ENCODE measurements at regions not wholly inside any gene's neighbourhood (a gene's known extent, or its start where the extent isn't known, plus 50 kb on each side); places are given as distances from the start of the nearest gene placed in this dataset.
"Not testable (repeated sequence)": the region's sequence is repeated elsewhere in the genome, so short reads cannot be mapped to it uniquely, and the experiment has no call there.

DNA sequence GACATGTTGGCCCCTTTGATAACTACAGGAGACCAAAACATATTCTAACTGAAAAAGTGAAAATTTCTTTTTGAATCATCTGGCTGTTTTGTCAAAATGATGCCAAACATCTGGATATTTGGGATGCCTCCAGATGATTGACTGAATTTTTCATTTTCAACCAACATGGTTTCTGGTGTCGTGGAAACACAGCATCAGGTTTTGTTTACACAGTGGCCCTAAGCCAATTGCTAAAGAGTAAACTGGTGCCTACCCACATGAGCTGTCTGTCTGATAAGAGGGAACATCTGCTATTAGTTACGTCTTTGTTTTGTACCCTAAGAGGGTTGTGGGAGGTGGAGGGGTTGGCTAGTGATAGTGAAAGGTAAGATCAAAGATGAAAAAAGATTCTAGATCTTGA lies 204.8 kb downstream of the KCNK2 start:
- Histone ChIP-seq H3K9me3 (ENCODE audit: control insufficient read depth, low read length) (no peaks in the 10 kb centered on the region), H3K4me3 (ENCODE audit: extremely low read depth, insufficient read depth, low read length, poor library complexity, severe bottlenecking) (no peak overlapping the region), H3K27ac (ENCODE audit: low read depth, low read length, severe bottlenecking) (no peak overlapping the region), H3K4me1 (ENCODE audit: control insufficient read depth, insufficient read depth, low read length, poor library complexity, severe bottlenecking) (peaks cover 3% of the 10 kb centered on the region), H3K36me3 (ENCODE audit: control insufficient read depth, insufficient read depth, low read length) (no peaks in the 10 kb centered on the region)
- 57 to 86% methylated on average over 1 of the region's 2 CpGs for WGBS, 2 experiments (ENCODE audit: insufficient coverage in 2 of 2)

DNA sequence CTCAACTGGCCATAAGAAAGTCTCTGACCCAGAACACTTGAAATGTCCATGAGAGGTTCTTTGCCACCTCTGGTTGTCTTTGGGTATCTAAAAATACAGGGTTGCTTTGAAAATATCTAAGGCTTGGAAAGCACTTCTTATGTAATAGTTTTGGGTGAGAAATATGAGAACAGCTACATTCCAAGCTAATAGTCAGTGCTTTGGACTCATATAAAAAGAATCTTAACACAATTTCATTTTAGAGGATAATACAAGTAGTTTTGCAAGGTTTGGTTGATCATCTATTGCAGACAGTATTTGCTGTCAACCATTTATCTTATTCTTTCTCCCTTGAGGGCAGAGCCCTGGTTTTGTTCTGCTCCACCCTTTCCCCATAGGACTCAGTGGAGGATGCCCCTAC lies 207.5 kb downstream of the KCNK2 start:
- no peaks in the 10 kb centered on the region for H3K4me1 ChIP-seq (ENCODE audit: control insufficient read depth, insufficient read depth, low read length, poor library complexity, severe bottlenecking)

DNA sequence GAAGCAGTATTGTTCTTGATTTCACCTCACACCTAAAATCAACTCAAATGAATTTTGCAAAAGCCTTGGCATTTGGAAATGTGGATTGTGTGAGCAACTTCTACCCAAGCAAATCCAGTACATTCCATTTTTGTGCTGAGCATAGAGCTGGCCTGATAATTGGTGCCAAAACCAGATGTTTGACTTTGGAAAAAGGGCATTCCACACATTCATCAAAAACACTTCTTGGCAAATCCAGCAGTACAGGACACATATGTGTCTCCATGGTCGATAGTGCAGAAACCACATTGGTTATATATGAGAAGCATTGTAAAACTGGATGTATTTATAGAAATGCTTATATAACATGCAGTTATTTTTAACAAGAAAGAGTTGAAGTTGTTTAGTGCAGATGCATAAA lies 210.4 kb downstream of the KCNK2 start:
- Histone ChIP-seq H3K36me3 (ENCODE audit: control insufficient read depth, insufficient read depth, low read length) (no peaks in the 10 kb centered on the region), H3K4me1 (ENCODE audit: control insufficient read depth, insufficient read depth, low read length, poor library complexity, severe bottlenecking) (no peaks in the 10 kb centered on the region), H3K27ac (ENCODE audit: low read depth, low read length, severe bottlenecking) (no peak overlapping the region), H3K4me3 (ENCODE audit: extremely low read depth, insufficient read depth, low read length, poor library complexity, severe bottlenecking) (no peak overlapping the region), H3K9me3 (ENCODE audit: control insufficient read depth, low read length) (no peaks in the 10 kb centered on the region)
- no CpG with 5 or more reads among the region's 1 CpG for WGBS, 2 experiments (ENCODE audit: insufficient coverage in 2 of 2)

More for the DNA sequence above, 207.5 kb downstream of the KCNK2 start:
- Histone ChIP-seq H3K4me3 (ENCODE audit: extremely low read depth, insufficient read depth, low read length, poor library complexity, severe bottlenecking) (no peak overlapping the region), H3K9me3 (ENCODE audit: control insufficient read depth, low read length) (no peaks in the 10 kb centered on the region), H3K36me3 (ENCODE audit: control insufficient read depth, insufficient read depth, low read length) (no peaks in the 10 kb centered on the region), H3K27ac (ENCODE audit: low read depth, low read length, severe bottlenecking) (no peak overlapping the region)

DNA sequence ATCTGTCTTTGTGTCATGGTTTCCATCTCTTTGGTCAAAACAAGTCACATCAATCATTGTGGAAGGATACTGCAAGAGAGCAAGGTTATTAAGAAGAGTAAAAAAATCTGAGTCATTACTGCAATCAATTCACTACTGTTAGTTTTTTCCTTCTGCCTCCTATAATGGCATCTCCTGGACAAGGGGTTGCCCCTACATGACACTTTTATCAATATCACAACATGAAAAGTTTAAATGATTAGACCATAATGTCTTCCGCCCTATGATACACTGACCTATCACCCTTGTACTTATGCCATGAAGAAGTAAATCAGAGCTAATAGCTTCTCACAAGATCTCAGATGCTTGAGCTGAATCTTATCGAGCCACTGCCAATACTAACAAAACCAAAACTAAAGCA lies 223.9 kb downstream of the KCNK2 start:
- Histone ChIP-seq H3K36me3 (ENCODE audit: control insufficient read depth, insufficient read depth, low read length) (no peaks in the 10 kb centered on the region), H3K9me3 (ENCODE audit: control insufficient read depth, low read length) (no peaks in the 10 kb centered on the region), H3K27ac (ENCODE audit: low read depth, low read length, severe bottlenecking) (no peak overlapping the region), H3K4me3 (ENCODE audit: extremely low read depth, insufficient read depth, low read length, poor library complexity, severe bottlenecking) (no peak overlapping the region), H3K4me1 (ENCODE audit: control insufficient read depth, insufficient read depth, low read length, poor library complexity, severe bottlenecking) (no peaks in the 10 kb centered on the region)
- no CpG with 5 or more reads among the region's 2 CpGs for WGBS, 2 experiments (ENCODE audit: insufficient coverage in 2 of 2)

DNA sequence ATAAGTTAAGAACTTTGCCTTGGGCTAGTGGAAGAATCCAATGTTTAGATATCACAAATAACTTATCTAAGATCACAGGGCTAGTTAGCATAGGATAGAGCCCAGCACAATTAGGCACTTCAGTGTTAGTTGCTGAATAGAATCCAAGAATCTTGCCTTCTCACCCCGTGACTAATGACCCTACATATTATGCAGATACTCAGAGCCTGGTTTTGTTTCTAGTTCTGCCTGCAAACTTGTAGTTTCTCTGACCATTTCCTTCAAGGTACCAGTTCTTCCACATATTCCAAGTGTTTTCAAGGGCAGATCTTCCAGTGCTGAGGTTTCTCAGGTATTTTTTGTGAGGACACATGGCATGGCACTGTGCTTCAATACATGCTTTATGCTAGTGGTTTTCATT lies 239.3 kb downstream of the KCNK2 start:
- no peaks in the 10 kb centered on the region for H3K36me3 ChIP-seq (ENCODE audit: control insufficient read depth, insufficient read depth, low read length)
- H3K4me1 ChIP-seq (ENCODE audit: control insufficient read depth, insufficient read depth, low read length, poor library complexity, severe bottlenecking): no peaks in the 10 kb centered on the region
- WGBS, 2 experiments (ENCODE audit: insufficient coverage in 2 of 2): no CpG with 5 or more reads among the region's 1 CpG
- no peak overlapping the region for H3K4me3 ChIP-seq (ENCODE audit: extremely low read depth, insufficient read depth, low read length, poor library complexity, severe bottlenecking)
- no peaks in the 10 kb centered on the region for H3K9me3 ChIP-seq (ENCODE audit: control insufficient read depth, low read length)
- H3K27ac ChIP-seq (ENCODE audit: low read depth, low read length, severe bottlenecking): no peak overlapping the region

DNA sequence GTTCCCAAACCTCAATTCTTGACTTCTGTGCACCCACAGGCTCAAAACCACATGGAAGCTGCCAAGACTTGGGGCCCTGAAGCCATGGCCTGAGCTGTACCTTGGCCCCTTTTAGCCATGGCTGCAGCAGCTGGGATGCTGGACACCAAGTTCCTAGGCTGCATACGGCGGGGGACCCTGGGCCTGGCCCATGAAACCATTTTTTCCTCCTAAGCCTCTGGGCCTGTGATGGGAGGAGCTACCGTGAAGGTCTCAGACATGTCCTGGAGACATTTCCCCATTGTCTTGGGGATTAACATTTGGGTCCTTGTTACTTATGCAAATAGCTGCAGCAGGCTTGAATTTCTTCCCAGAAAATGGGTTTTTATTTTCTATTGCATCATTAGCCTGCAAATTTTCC lies 241.5 kb downstream of the KCNK2 start:
- H3K36me3 ChIP-seq (ENCODE audit: control insufficient read depth, insufficient read depth, low read length); H3K9me3 ChIP-seq (ENCODE audit: control insufficient read depth, low read length); H3K27ac ChIP-seq (ENCODE audit: low read depth, low read length, severe bottlenecking); H3K4me1 ChIP-seq (ENCODE audit: control insufficient read depth, insufficient read depth, low read length, poor library complexity, severe bottlenecking); H3K4me3 ChIP-seq (ENCODE audit: extremely low read depth, insufficient read depth, low read length, poor library complexity, severe bottlenecking): not testable (repeated sequence)
- 93% methylated on average over 2 of the region's 3 CpGs; no CpG with 5 or more reads in 1 of the 2 experiments for WGBS, 2 experiments (ENCODE audit: insufficient coverage in 2 of 2)

DNA sequence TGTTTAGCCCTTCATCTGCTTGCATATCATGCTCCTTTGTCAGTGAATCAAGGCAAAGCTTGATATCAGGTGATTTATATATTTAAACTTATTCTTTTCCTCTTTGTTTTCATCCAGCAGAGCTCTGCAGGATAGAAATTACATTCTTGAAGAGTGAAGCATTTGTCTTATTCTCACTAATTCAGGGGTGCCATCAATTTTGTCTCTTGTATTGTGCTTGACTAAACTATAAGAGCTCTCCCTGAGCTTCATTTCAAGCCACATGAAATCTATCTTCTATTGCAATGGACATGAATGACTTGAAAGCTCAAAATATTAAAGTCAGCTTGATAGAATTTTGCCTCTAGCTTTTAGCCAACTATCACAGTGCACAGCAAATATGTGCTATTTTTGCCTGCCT lies 236.7 kb upstream of the KCTD3 start:
- no peaks in the 10 kb centered on the region for H3K9me3 ChIP-seq (ENCODE audit: control insufficient read depth, low read length)
- no peak overlapping the region for H3K4me3 ChIP-seq (ENCODE audit: extremely low read depth, insufficient read depth, low read length, poor library complexity, severe bottlenecking)
- H3K4me1 ChIP-seq (ENCODE audit: control insufficient read depth, insufficient read depth, low read length, poor library complexity, severe bottlenecking): no peaks in the 10 kb centered on the region
- H3K27ac ChIP-seq (ENCODE audit: low read depth, low read length, severe bottlenecking): no peak overlapping the region
- H3K36me3 ChIP-seq (ENCODE audit: control insufficient read depth, insufficient read depth, low read length): no peaks in the 10 kb centered on the region

DNA sequence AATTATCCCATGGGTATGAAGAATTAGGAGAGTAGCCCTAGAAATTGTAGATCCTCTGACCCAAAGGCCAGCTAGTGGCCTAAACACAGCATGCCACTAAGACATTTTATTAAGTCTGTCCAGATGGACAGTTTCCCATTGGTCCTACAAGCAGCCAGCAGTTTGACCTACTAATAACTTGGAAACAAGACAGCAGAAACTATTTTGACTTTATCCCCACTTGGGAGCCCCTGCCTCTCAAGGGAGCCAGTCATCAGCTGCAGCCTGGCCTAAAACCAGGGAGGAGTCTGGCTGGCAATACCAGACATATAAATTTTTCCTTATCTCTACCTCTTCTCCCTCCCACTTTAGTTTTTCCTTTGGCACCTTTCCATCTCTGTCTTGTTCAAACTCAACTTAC lies 222.6 kb upstream of the KCTD3 start:
- Histone ChIP-seq H3K27ac (ENCODE audit: low read depth, low read length, severe bottlenecking) (no peak overlapping the region), H3K9me3 (ENCODE audit: control insufficient read depth, low read length) (no peaks in the 10 kb centered on the region), H3K4me1 (ENCODE audit: control insufficient read depth, insufficient read depth, low read length, poor library complexity, severe bottlenecking) (no peaks in the 10 kb centered on the region), H3K4me3 (ENCODE audit: extremely low read depth, insufficient read depth, low read length, poor library complexity, severe bottlenecking) (no peak overlapping the region), H3K36me3 (ENCODE audit: control insufficient read depth, insufficient read depth, low read length) (no peaks in the 10 kb centered on the region)

DNA sequence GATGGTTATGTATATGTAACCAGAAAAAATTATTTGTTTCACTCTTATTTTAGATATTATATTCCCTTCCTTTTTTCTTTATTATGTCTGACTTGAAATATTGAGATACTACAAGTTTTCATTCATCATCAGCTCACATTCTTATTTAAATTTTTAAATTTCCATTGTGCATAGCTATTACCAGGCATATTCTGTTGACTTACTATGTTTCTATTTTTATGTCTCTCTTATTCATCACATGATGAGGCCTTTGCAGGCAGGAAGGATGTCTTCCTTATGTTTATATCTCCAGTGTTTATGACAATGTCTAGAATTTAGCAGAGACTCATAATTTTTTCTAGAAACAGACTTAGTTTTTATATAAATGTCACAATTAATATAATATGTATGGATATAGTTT lies 221.9 kb upstream of the KCTD3 start:
- Histone ChIP-seq H3K4me3 (ENCODE audit: extremely low read depth, insufficient read depth, low read length, poor library complexity, severe bottlenecking) (no peak overlapping the region), H3K36me3 (ENCODE audit: control insufficient read depth, insufficient read depth, low read length) (no peaks in the 10 kb centered on the region), H3K9me3 (ENCODE audit: control insufficient read depth, low read length) (no peaks in the 10 kb centered on the region), H3K4me1 (ENCODE audit: control insufficient read depth, insufficient read depth, low read length, poor library complexity, severe bottlenecking) (no peaks in the 10 kb centered on the region), H3K27ac (ENCODE audit: low read depth, low read length, severe bottlenecking) (no peak overlapping the region)

DNA sequence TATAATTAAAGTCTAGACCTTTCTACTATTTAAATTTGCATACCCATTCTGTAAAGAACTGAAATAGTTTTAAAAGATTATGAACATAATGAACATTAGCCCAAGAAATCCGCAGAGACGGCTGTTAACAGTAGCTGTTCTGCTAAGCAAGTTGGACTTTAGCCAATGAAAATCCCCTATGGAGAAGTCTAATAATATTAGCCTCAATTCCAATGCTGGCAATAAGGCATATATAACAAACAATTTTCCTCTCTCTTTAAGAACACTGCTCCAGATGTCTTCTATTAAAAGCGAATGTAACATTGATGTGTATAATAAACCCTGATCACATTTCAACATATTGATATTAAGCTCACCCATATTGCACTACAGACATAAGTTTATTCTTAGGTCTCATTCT lies 221.3 kb upstream of the KCTD3 start:
- H3K4me1 ChIP-seq (ENCODE audit: control insufficient read depth, insufficient read depth, low read length, poor library complexity, severe bottlenecking): no peaks in the 10 kb centered on the region
- no peak overlapping the region for H3K27ac ChIP-seq (ENCODE audit: low read depth, low read length, severe bottlenecking)
- H3K36me3 ChIP-seq (ENCODE audit: control insufficient read depth, insufficient read depth, low read length): no peaks in the 10 kb centered on the region
- 85% methylated on average over 2 of the region's 3 CpGs; no CpG with 5 or more reads in 1 of the 2 experiments for WGBS, 2 experiments (ENCODE audit: insufficient coverage in 2 of 2)
- H3K4me3 ChIP-seq (ENCODE audit: extremely low read depth, insufficient read depth, low read length, poor library complexity, severe bottlenecking): no peak overlapping the region
- H3K9me3 ChIP-seq (ENCODE audit: control insufficient read depth, low read length): no peaks in the 10 kb centered on the region

DNA sequence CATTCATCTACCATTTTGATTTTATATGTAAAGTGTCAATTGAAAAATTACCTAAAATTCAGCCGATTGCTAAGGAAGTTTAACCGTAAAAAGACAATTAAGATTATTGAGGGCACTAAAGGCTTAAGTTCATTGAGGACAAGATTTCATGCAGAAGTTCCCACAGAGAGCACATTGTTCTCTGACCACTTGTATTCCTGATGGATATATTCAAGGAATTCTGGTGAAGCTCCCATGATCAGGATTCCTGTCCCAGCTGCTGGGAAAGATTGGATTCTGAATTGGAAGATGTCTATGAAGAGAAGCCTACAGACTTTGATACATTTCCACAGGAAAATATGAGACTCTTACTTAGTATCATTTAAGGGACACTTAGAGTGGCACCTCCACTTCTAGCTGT lies 209.2 kb upstream of the KCTD3 start:
- Histone ChIP-seq H3K4me1 (ENCODE audit: control insufficient read depth, insufficient read depth, low read length, poor library complexity, severe bottlenecking) (no peaks in the 10 kb centered on the region), H3K27ac (ENCODE audit: low read depth, low read length, severe bottlenecking) (no peak overlapping the region), H3K36me3 (ENCODE audit: control insufficient read depth, insufficient read depth, low read length) (no peaks in the 10 kb centered on the region), H3K9me3 (ENCODE audit: control insufficient read depth, low read length) (no peaks in the 10 kb centered on the region), H3K4me3 (ENCODE audit: extremely low read depth, insufficient read depth, low read length, poor library complexity, severe bottlenecking) (no peak overlapping the region)
- WGBS, 2 experiments (ENCODE audit: insufficient coverage in 2 of 2): 86% methylated on average over 2 of the region's 2 CpGs; no CpG with 5 or more reads in 1 of the 2 experiments

DNA sequence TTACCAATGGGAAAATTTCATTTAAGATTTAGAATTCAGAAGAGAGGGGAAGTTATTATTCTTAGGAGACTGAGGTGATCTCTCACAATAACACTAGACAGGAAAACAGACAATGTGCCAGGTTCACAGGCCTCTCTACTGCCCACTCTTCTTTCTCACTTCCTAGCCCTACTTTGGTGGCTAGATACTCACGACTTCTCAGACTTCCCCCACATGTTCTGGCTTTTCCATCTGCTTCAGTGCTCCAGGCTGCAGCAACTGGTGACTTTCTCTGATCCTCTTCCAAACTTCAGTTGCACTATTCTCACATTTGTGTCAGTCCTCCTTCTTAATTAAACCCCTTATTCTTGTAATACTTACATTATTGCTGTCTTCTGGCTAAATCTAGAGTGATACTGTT lies 208.7 kb upstream of the KCTD3 start:
- H3K36me3 ChIP-seq (ENCODE audit: control insufficient read depth, insufficient read depth, low read length): no peaks in the 10 kb centered on the region
- WGBS, 2 experiments (ENCODE audit: insufficient coverage in 2 of 2): 73 to 85% methylated on average over 1 of the region's 1 CpG
- H3K4me1 ChIP-seq (ENCODE audit: control insufficient read depth, insufficient read depth, low read length, poor library complexity, severe bottlenecking): no peaks in the 10 kb centered on the region
- H3K9me3 ChIP-seq (ENCODE audit: control insufficient read depth, low read length): no peaks in the 10 kb centered on the region
- H3K27ac ChIP-seq (ENCODE audit: low read depth, low read length, severe bottlenecking): no peak overlapping the region
- H3K4me3 ChIP-seq (ENCODE audit: extremely low read depth, insufficient read depth, low read length, poor library complexity, severe bottlenecking): no peak overlapping the region

Measured in mesodermal cell (in vitro differentiated cells).